Tibial nerve (tissue), 4 donors: ENCODE measurements at regions not wholly inside any gene's neighbourhood (a gene's known extent, or its start where the extent isn't known, plus 50 kb on each side); places are given as distances from the start of the nearest gene placed in this dataset.

Experiments used
- CTCF ChIP-seq, 5 experiments: fragments of 200-600 bp in 3 of 5; fragments of 450-650 bp in 2 of 5; sonication (generic) in 3 of 5; IDR thresholded peaks; one replicate each; pipeline ENCODE4 v1.5.1; 2016 to 2019; ENCODE audit warnings: antibody characterized with exemption in 5 of 5, mild to moderate bottlenecking in 3 of 5, moderate library complexity in 2 of 5
- EP300 ChIP-seq, 2 donors: sonication (generic); formaldehyde crosslinking; IDR thresholded peaks; one replicate each; pipeline ENCODE4 v1.6.1; 2017; ENCODE audit warnings: antibody characterized with exemption in 2 of 2, mild to moderate bottlenecking in 1 of 2
- POLR2A ChIP-seq, 2 donors: fragments of 450-650 bp; IDR thresholded peaks; one replicate each; pipeline ENCODE4 v1.6.1; 2017; ENCODE audit warnings: antibody characterized with exemption in 2 of 2, mild to moderate bottlenecking in 2 of 2, moderate library complexity in 2 of 2

DNA sequence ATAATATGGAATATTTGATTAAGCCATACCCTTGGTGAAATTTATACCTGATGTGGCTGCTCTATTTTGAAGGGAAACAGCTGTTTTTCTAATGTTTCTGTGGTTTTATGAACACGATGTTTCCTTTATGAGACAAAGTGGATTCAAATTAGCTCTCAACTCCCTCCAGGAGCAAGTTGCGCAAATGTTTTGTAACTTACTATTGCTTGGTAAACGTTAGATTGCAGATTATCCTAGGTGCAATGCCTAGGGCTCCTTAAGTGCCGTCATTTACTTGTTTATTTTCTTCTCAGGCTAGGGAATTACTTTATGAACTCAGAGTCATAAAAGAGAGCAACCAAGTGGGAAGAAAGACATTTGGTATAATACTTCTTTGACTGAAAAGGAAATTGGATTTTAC lies 763.1 kb downstream of the TAF11L14 start:
- no peak for TF ChIP-seq CTCF (IDR thresholded peaks at IDR 0.05)
- no peak for TF ChIP-seq EP300 (IDR thresholded peaks at IDR 0.05)
- no peak for TF ChIP-seq POLR2A (IDR thresholded peaks at IDR 0.05)
